ENCODE measurements at regions not wholly inside any gene's neighbourhood (a gene's known extent, or its start where the extent isn't known, plus 50 kb on each side); places are given as distances from the start of the nearest gene placed in this dataset.

GRCh38 chr1:213779228-213779627, 208.5 kb upstream of the PROX1 start:
- no peaks in the 10 kb centered on the region for H3K27me3 ChIP-seq (ENCODE audit: insufficient read depth, low read length)
- H3K27ac ChIP-seq (ENCODE audit: low read depth, low read length): no peak overlapping the region
- no peaks in the 10 kb centered on the region for H4K20me1 ChIP-seq (ENCODE audit: insufficient read depth, low read length)
- DNase-seq (ENCODE audit: insufficient read length, low spot score, missing footprints): no peak
- TF ChIP-seq CTCF (IDR thresholded peaks at IDR 0.05; ENCODE audit: extremely low read depth, low read depth, low read length): no peak
- no peak overlapping the region for H3K4me2 ChIP-seq (ENCODE audit: insufficient read depth, low read length)
- no peaks in the 10 kb centered on the region for H3K9me3 ChIP-seq (ENCODE audit: low read depth, low read length)
- no peaks in the 10 kb centered on the region for H3K4me1 ChIP-seq (ENCODE audit: insufficient read depth, low read length)
- H3K4me3 ChIP-seq (ENCODE audit: insufficient read depth, low read length): no peak overlapping the region
- H3K36me3 ChIP-seq (ENCODE audit: insufficient read depth, low read length): no peaks in the 10 kb centered on the region
- no peaks in the 10 kb centered on the region for H3K79me2 ChIP-seq (ENCODE audit: insufficient read depth, low read length)
- no peak overlapping the region for H2AFZ ChIP-seq (ENCODE audit: low read length)

DNA sequence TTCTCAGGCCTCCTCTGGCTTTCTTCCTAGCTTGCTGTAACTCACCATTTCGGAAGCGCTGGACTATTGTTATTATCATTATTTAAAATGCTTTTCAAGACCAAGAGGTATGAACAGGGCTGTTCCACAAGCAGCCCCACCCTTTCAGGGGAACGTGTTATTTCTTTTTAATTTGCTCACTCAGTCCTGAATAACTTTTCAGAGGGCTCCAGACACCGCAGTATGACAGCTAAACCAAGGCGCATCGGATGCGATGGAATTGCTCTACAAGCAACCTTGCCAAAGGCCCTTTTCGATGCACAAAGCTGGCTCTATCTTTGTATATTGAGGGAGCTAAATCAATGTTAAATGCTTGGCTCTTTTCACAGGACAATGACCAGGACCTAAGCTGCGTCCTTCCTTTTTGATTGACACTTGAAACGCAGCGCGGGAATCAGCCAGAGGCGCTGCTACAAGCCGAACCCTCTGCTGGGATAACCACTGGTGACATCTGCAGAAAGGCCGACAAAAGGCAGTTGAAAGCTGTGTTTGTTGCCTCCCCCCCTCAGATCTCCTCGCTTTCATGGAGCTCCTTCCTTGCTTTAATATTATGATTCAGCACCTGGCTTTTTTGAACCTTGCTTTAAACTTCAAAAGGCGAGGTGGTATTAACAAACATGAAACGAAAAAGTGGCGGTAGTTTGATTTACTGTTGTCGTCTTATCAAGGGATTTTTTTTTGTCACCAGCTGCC, 204.7 kb upstream of the PROX1 start:
- Histone ChIP-seq H3K4me2 (ENCODE audit: insufficient read depth, low read length) (no peak overlapping the region), H3K27ac (ENCODE audit: low read depth, low read length) (no peak overlapping the region), H3K9me3 (ENCODE audit: low read depth, low read length) (no peaks in the 10 kb centered on the region), H4K20me1 (ENCODE audit: insufficient read depth, low read length) (no peaks in the 10 kb centered on the region), H2AFZ (ENCODE audit: low read length) (no peak overlapping the region), H3K4me1 (ENCODE audit: insufficient read depth, low read length) (no peaks in the 10 kb centered on the region), H3K79me2 (ENCODE audit: insufficient read depth, low read length) (no peaks in the 10 kb centered on the region), H3K27me3 (ENCODE audit: insufficient read depth, low read length) (no peaks in the 10 kb centered on the region), H3K36me3 (ENCODE audit: insufficient read depth, low read length) (no peaks in the 10 kb centered on the region), H3K4me3 (ENCODE audit: insufficient read depth, low read length) (no peak overlapping the region)
- TF ChIP-seq CTCF (IDR thresholded peaks at IDR 0.05; ENCODE audit: extremely low read depth, low read depth, low read length): no peak
- no peak for DNase-seq (ENCODE audit: insufficient read length, low spot score, missing footprints)

DNA sequence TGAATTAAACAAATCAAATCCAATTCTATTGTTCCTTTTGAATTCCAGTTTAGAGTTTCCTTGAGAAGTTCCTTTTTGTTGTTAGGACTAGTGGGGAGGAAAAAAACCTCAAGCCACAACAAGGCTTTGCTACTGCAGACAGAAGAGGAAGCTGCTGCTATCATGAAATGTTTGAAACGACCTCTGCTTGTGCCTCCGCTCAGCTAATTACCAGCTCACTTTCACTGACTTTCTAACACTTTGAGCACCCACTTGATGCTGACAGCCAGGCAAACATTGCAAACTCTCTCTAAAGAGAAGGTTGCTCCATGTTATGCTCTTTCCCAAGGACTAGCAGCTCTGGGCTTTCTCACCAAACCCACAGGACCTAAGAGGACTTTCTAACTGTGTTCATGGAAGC, 203.9 kb upstream of the PROX1 start:
- no peak for TF ChIP-seq CTCF (IDR thresholded peaks at IDR 0.05; ENCODE audit: extremely low read depth, low read depth, low read length)

DNA sequence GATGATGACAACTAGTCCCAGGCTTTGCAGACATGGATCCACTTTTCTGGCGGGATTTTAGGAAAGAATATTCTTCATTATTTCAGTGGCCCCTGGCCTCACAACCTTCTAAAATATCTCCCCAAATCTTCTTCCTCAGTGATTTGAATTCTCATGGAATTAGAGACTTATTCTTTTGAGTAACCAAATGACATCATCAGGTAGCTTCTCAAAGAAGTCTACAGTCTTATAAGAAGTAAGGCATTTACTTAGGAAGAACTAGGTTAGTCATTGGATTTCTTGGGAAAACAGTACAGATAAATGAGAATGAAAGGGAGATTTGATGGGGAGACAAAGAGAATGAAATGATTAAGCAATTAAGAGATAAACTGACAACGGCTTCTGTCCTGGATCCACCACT, 201.1 kb upstream of the PROX1 start:
- Histone ChIP-seq H3K9me3 (ENCODE audit: low read depth, low read length) (peaks cover 3% of the 10 kb centered on the region), H3K4me3 (ENCODE audit: insufficient read depth, low read length) (no peak overlapping the region), H4K20me1 (ENCODE audit: insufficient read depth, low read length) (no peaks in the 10 kb centered on the region), H3K79me2 (ENCODE audit: insufficient read depth, low read length) (no peaks in the 10 kb centered on the region), H2AFZ (ENCODE audit: low read length) (no peak overlapping the region), H3K4me2 (ENCODE audit: insufficient read depth, low read length) (no peak overlapping the region), H3K27me3 (ENCODE audit: insufficient read depth, low read length) (no peaks in the 10 kb centered on the region), H3K27ac (ENCODE audit: low read depth, low read length) (no peak overlapping the region), H3K4me1 (ENCODE audit: insufficient read depth, low read length) (no peaks in the 10 kb centered on the region), H3K36me3 (ENCODE audit: insufficient read depth, low read length) (no peaks in the 10 kb centered on the region)
- no peak for TF ChIP-seq CTCF (IDR thresholded peaks at IDR 0.05; ENCODE audit: extremely low read depth, low read depth, low read length)
- no peak for DNase-seq (ENCODE audit: insufficient read length, low spot score, missing footprints)

More for the DNA sequence above, 203.9 kb upstream of the PROX1 start:
- H3K79me2 ChIP-seq (ENCODE audit: insufficient read depth, low read length): no peaks in the 10 kb centered on the region
- no peaks in the 10 kb centered on the region for H4K20me1 ChIP-seq (ENCODE audit: insufficient read depth, low read length)
- H3K9me3 ChIP-seq (ENCODE audit: low read depth, low read length): no peaks in the 10 kb centered on the region
- no peaks in the 10 kb centered on the region for H3K4me1 ChIP-seq (ENCODE audit: insufficient read depth, low read length)
- no peak overlapping the region for H3K4me2 ChIP-seq (ENCODE audit: insufficient read depth, low read length)
- H3K27ac ChIP-seq (ENCODE audit: low read depth, low read length): no peak overlapping the region
- no peaks in the 10 kb centered on the region for H3K27me3 ChIP-seq (ENCODE audit: insufficient read depth, low read length)
- no peak overlapping the region for H3K4me3 ChIP-seq (ENCODE audit: insufficient read depth, low read length)
- H3K36me3 ChIP-seq (ENCODE audit: insufficient read depth, low read length): no peaks in the 10 kb centered on the region
- no peak overlapping the region for H2AFZ ChIP-seq (ENCODE audit: low read length)
- DNase-seq (ENCODE audit: insufficient read length, low spot score, missing footprints): no peak
